ENCODE measurements at regions not wholly inside any gene's neighbourhood (a gene's known extent, or its start where the extent isn't known, plus 50 kb on each side); places are given as distances from the start of the nearest gene placed in this dataset.

DNA sequence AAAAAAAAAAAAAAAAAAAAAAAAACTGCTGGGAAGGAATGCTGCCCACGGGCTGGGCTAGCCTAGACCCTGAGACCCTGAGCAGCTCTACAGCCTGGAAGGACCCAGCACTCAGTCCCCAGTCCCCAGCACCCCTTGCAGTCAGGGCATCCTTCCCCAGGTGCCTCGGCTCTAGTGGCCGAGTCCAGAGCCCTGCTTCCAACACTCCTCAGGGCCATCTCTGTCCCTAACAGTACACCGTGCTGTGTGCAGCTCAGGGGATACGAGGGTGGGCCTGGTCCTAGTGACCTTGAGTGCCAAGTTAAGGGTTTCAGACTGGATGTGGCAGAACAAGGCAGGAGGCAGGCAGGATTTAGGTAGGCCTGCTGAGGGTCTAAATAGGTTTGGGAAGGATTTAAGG, 50.2 kb upstream of the LRP8 start:
- Mint-ChIP-seq H3K36me3 (no peaks in the 10 kb centered on the region), H3K4me3 (no peak overlapping the region), H3K4me1 (no peaks in the 10 kb centered on the region), H3K9me3 (peaks cover 0 to 2% (median 0%) of the 10 kb centered on the region in 6 donors), H3K27me3 (ENCODE audit: low read depth in 3 of 3) (peaks cover 0 to 2% (median 0%) of the 10 kb centered on the region in 3 donors), H3K27ac (no peak overlapping the region)
- DNase-seq: no peak

DNA sequence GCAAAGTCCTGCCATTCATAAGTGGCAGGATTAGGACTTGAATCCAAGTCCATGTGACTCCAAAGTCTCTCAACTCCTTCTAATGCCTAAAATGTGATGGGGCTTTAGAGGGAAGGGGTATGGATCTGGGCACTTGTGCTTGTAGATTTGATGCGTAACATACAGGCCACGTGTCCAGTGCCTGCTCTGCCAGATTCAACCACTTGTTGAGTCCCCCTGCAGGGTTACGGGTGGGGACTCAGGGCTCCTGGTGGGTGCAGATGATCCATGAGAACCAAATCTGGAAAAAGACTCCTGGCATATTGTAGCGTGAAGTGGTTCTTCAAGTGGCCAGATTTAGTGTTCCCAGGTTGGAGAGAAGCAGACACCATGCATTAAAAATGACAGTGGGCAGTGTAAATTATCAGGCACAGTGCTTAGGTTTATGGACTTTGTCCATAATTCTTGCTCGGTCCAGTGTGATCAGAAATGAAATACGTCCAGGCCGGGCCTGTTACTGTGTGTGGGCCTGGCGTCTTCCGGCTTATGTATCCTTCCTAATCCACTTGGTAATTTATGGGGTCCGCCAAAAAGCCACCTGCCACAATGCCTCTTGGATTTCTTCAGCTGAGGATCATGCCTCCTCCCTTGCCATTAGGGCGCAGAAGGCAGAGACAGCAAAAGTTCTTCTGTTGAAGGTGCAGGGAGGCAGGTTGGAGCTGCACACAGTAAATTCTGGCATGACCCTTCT, 51.2 kb upstream of the LRP8 start:
- Mint-ChIP-seq H3K27ac (no peak overlapping the region), H3K9me3 (peaks cover 0 to 2% (median 0%) of the 10 kb centered on the region in 6 donors), H3K4me1 (no peaks in the 10 kb centered on the region), H3K36me3 (no peaks in the 10 kb centered on the region), H3K4me3 (no peak overlapping the region), H3K27me3 (ENCODE audit: low read depth in 3 of 3) (peaks cover 0 to 2% (median 0%) of the 10 kb centered on the region in 3 donors)
- DNase-seq: no peak

DNA sequence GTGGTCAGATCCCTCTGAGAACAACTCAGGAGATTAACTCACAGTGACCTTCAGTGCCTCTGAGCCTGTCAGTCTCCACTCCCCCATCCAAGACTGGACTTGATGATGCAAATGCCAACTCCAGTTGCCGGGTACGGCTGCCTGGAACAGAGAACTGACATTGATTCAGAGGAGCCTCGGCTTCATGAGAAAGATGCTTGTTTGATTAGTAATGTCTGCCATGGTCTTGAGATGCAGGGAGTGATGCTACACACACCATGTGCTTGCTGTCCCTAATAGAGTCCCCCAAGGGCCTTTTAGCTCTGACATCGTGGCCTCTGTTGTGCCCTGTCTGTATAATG, 51.8 kb upstream of the LRP8 start:
- no peaks in the 10 kb centered on the region for H3K4me1 Mint-ChIP-seq
- peaks cover 0 to 2% (median 0%) of the 10 kb centered on the region in 3 donors for H3K27me3 Mint-ChIP-seq (ENCODE audit: low read depth in 3 of 3)
- no peak for DNase-seq

DNA sequence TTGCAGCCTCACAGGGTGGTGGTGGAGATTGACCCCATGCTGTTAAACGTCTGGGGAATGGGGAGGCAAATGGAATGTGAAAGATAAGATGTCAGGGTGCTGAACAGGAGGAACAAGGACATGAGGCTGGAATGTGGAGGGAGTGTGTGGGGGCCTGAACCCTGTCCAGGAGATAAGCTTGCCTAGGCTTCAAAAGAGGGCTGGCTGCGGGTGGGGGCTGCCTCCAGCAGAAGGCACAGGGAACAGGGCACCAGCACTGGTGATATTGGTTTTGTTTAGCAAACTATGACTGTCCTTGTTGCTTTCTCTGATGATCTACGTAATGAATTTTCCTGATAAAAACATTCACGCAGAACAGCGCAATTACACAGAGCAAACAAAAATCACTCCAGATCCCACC, 52.4 kb upstream of the LRP8 start:
- Mint-ChIP-seq H3K9me3 (peaks cover 0 to 2% (median 0%) of the 10 kb centered on the region in 6 donors), H3K36me3 (no peaks in the 10 kb centered on the region), H3K27me3 (ENCODE audit: low read depth in 3 of 3) (peaks cover 0 to 2% (median 0%) of the 10 kb centered on the region in 3 donors), H3K27ac (no peak overlapping the region), H3K4me1 (no peaks in the 10 kb centered on the region), H3K4me3 (no peak overlapping the region)
- DNase-seq: no peak

More for the DNA sequence above, 51.8 kb upstream of the LRP8 start:
- H3K27ac Mint-ChIP-seq: no peak overlapping the region
- H3K9me3 Mint-ChIP-seq: peaks cover 0 to 2% (median 0%) of the 10 kb centered on the region in 6 donors
- H3K36me3 Mint-ChIP-seq: no peaks in the 10 kb centered on the region
- H3K4me3 Mint-ChIP-seq: no peak overlapping the region

DNA sequence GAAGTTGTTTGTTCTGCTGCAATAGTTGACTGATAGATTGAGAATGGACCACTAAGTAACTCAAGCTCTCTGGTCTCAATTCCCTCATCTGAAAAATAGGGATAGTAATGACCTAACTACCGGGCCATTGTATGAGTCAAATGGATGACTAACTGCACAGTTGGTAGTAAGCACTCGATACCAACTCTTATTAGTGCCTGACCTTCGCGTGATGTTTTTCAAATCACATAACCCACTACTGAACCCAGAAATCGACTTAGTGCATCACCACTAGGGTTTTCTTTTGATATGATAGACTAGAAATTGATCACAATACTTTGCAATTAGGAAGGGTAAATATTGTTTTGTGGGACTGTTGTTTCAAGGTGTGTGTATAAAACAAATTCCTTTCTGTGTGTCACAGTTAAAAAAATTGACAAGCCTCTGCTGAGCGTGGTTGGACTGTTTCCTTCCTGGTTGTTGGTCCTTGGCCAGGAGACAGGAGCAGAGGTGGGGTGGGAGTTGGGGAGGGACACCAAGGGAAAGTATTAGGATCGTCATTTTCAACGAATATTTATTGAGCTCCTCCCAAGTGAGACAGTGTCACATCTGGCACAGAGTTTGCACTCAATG, 54.0 kb upstream of the LRP8 start:
- H3K9me3 Mint-ChIP-seq: peaks cover 0 to 2% (median 0%) of the 10 kb centered on the region in 6 donors
- H3K4me1 Mint-ChIP-seq: no peaks in the 10 kb centered on the region
- peaks cover 0 to 4% (median 3%) of the 10 kb centered on the region in 3 donors for H3K27me3 Mint-ChIP-seq (ENCODE audit: low read depth in 3 of 3)
- no peak overlapping the region for H3K4me3 Mint-ChIP-seq
- no peak for DNase-seq
- H3K27ac Mint-ChIP-seq: no peak overlapping the region
- H3K36me3 Mint-ChIP-seq: no peaks in the 10 kb centered on the region

DNA sequence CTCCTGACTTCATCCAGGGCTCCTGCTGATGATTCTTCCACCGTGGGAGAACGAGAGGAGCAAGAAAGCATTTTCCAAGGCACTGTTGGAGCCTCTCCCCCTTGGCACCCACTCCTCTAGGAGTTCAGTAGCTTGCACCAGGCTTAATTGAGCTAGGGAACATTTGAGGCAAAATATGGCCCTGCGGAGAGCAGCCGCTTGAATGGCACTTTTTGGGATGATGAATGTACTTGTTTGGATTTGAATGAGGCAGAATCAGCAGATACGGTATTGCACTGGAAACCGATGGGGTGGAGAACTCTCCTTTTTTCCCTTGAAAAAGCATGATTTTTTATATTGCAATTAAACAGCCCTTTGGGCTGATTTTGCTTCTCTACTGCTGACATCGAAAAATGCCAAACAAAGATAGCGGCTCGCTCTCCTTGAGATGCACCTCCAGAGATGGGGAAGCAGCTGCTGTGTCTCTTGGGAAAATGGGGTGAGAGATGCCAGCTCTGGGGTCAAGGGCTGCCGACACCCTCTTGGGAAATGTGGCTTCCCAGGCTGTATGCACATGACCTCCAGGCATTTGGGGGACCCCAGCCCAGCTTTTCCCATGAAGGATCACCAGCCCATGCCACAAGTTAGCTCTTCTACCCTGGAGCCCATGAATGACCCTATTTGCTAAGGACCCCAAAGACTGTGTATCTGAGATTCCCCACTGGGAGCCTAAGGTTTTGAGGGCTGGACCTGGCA, 55.4 kb upstream of the LRP8 start:
- Mint-ChIP-seq H3K4me1 (no peaks in the 10 kb centered on the region), H3K9me3 (peaks cover 0 to 2% (median 0%) of the 10 kb centered on the region in 6 donors), H3K27ac (no peak overlapping the region), H3K36me3 (no peaks in the 10 kb centered on the region), H3K27me3 (ENCODE audit: low read depth in 3 of 3) (peaks cover 0 to 4% (median 3%) of the 10 kb centered on the region in 3 donors), H3K4me3 (no peak overlapping the region)
- DNase-seq: no peak

DNA sequence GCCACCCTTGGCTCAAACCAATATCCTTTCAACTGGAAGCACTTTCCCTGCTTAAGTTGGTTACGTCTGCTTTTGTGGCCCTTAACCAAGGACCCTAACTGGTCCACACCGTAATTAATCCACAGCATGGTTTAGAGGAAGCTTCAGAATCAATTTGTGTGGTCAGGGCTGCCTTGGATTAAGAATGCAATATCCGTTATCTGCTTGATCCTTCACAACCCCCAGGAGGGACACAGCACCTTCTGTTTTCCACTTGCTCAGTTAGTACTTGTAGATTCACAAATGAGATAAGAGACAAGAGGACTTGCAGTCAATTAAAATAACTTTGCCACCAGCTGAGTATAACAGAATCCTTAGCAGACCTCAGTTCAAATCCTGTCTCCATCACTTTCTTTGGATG, 56.9 kb upstream of the LRP8 start:
- Mint-ChIP-seq H3K27ac (no peak overlapping the region), H3K4me3 (no peak overlapping the region), H3K4me1 (no peaks in the 10 kb centered on the region), H3K9me3 (peaks cover 0 to 2% (median 0%) of the 10 kb centered on the region in 6 donors), H3K36me3 (no peaks in the 10 kb centered on the region), H3K27me3 (ENCODE audit: low read depth in 3 of 3) (peaks cover 0 to 4% (median 4%) of the 10 kb centered on the region in 3 donors)
- DNase-seq: no peak

DNA sequence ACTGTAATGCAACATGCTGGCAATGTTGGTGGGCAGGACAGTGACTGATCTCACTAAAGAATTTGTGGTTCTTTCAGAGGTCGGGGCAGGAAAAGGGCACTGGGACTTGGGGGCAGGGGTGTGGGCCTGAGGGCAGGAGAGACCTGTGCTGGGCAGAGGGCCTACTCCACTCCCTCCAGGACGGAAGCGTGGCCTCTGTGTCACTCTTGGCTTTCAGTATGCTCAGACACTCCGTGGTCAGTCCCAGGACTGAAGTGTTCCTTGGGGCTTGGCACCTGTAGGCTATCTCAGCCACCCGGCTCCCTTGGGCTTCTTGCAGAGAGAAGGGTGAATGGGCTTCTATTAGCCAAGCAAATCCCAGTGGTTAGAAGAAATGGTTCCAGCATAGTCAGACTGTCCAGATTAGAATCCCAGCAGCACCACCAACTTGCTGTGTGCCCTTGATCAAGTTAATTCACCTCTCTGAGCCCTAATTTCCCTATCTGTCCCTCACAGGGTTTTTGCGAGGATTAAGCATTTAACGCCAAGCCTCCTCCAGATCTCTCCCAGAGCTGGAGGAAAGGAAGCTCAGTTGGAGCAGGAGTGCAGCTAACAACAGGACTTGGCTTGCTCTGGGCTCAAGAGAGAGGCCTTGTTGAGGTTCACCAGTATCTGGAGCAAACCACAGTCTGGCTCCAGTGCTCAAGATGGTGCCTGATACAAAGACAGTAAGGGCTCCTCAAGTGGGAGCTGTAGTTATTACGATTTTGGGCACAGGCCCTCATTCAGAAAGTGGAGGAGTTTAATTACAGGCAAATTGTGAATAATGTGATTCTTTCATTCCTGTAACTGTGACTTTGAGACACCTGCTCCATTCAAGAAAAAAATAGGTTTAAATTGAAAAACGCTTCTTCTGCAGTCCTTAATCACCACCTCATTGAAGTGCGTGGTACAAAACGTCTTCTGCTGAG, 57.7 kb upstream of the LRP8 start:
- Mint-ChIP-seq H3K4me1 (no peaks in the 10 kb centered on the region), H3K4me3 (no peak overlapping the region), H3K27me3 (ENCODE audit: low read depth in 3 of 3) (peaks cover 0 to 6% (median 4%) of the 10 kb centered on the region in 3 donors), H3K36me3 (no peaks in the 10 kb centered on the region), H3K27ac (no peak overlapping the region), H3K9me3 (peaks cover 0 to 2% (median 0%) of the 10 kb centered on the region in 6 donors)
- no peak for DNase-seq

DNA sequence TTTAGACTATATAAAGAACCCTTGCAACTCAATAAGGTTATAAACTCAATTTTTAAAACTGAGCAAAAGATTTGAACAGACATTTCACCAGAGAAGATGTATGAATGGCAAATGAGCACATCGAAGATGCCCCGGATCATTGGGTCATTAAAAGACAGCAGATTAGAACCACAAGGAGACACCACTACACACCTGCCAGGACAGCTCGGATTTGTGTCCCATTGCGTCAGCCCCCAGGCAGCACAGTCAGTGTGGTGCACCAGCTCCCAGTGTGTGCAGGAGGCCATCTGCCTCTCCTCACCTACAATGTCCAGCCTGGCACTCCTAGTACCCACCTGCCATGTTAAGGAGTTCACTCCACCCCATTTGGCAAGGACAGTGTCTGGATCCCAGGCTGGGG, 61.1 kb upstream of the LRP8 start:
- Mint-ChIP-seq H3K27me3 (ENCODE audit: low read depth in 3 of 3) (peaks cover 0 to 6% (median 6%) of the 10 kb centered on the region in 3 donors), H3K9me3 (peaks cover 0 to 2% (median 0%) of the 10 kb centered on the region in 6 donors), H3K4me3 (no peak overlapping the region), H3K36me3 (no peaks in the 10 kb centered on the region), H3K27ac (no peak overlapping the region), H3K4me1 (no peaks in the 10 kb centered on the region)
- no peak for DNase-seq

DNA sequence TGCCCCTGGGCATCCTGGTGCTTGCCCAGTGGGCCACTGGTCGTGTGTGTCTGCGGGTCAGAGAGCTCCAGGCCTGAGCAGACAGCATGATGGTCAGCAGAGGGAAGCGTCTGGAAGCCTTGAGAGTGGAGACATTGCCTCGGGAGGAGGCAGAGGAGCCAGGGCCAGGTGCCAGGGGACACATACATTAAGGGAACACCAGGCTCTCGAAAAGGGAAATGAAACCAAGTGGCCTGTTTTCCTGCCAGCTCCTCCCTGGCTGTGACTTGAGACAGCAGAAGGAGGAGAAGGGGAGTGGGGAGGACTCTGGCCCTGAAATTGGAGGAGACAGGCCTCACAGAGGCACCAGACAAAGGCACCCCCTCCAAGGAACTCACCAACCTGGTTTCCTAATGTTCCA, 62.4 kb upstream of the LRP8 start:
- no peak for DNase-seq
- no peak overlapping the region for H3K4me3 Mint-ChIP-seq
- no peaks in the 10 kb centered on the region for H3K4me1 Mint-ChIP-seq
- H3K9me3 Mint-ChIP-seq: peaks cover 0 to 2% (median 0%) of the 10 kb centered on the region in 6 donors
- H3K36me3 Mint-ChIP-seq: no peaks in the 10 kb centered on the region
- H3K27me3 Mint-ChIP-seq (ENCODE audit: low read depth in 3 of 3): peaks cover 3 to 7% (median 6%) of the 10 kb centered on the region in 3 donors
- H3K27ac Mint-ChIP-seq: no peak overlapping the region

DNA sequence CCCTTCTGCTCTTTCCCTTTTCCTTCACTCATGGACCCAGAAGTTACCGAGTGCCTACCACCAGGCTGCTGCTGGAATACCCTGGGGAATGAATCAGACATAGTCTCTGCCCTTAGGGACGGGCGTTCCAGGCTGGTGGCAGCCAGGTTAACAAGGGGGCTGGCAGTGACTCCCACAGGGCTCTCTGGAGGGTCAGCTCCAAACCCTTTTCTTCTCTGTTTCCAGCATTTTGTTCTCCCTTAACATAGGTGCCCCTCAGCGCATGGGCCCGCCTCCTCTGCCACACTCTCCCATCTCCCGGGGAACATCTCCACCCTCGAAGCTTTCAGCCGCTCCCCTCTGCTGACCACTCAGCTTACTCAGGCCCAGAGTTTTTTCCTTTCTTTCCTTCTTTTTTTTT, 62.9 kb upstream of the LRP8 start:
- Mint-ChIP-seq H3K4me1 (no peaks in the 10 kb centered on the region), H3K27ac (no peak overlapping the region)

DNA sequence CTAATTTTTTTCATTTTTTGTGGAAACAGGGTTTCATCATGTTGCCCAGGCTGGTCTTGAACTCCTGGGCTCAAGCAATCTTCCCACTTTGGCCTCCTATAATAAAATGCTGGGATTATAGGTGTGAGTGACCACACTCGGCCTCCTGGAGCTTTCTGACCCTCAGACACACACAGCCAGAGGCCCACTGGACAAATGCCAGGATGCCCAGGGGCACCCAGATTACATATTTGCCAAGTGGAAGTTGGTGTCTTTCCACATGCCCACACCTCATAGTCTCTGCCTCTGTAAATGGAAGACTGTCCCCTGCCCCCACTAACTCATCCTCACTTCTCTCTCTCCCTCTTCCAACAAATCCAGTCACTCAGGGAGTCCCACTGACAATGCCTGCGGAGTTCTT, 63.4 kb upstream of the LRP8 start:
- peaks cover 3 to 5% (median 5%) of the 10 kb centered on the region in 3 donors for H3K27me3 Mint-ChIP-seq (ENCODE audit: low read depth in 3 of 3)
- no peak overlapping the region for H3K4me3 Mint-ChIP-seq
- H3K27ac Mint-ChIP-seq: no peak overlapping the region
- no peaks in the 10 kb centered on the region for H3K4me1 Mint-ChIP-seq
- H3K9me3 Mint-ChIP-seq: peaks cover 0 to 2% (median 0%) of the 10 kb centered on the region in 6 donors
- no peaks in the 10 kb centered on the region for H3K36me3 Mint-ChIP-seq
- no peak for DNase-seq

More for the DNA sequence above, 62.9 kb upstream of the LRP8 start:
- no peak for DNase-seq
- peaks cover 5 to 7% (median 6%) of the 10 kb centered on the region in 3 donors for H3K27me3 Mint-ChIP-seq (ENCODE audit: low read depth in 3 of 3)
- no peak overlapping the region for H3K4me3 Mint-ChIP-seq
- peaks cover 0 to 2% (median 0%) of the 10 kb centered on the region in 6 donors for H3K9me3 Mint-ChIP-seq
- H3K36me3 Mint-ChIP-seq: no peaks in the 10 kb centered on the region

DNA sequence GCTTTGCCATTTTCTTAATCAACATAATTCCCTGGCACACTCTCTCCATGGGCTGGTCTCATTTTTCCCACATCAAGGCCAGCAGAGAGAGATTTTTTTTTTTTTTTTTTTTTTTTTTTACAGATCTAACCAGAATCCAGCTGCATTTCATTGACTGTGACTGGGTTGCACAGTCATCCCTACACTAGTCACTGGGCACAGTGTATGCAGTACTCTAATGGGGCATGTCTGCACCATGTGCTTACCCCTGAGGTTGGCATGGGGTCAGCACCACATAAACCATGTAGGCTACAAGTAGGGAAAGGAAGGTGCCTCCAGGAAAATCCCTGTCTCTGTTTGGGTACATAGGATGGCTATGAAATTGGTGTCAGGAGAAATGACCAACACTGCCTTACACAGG, 64.1 kb upstream of the LRP8 start:
- no peak overlapping the region for H3K4me3 Mint-ChIP-seq
- no peaks in the 10 kb centered on the region for H3K36me3 Mint-ChIP-seq
- no peaks in the 10 kb centered on the region for H3K9me3 Mint-ChIP-seq
- DNase-seq: no peak
- H3K4me1 Mint-ChIP-seq: no peaks in the 10 kb centered on the region
- H3K27ac Mint-ChIP-seq: no peak overlapping the region
- H3K27me3 Mint-ChIP-seq (ENCODE audit: low read depth in 3 of 3): peaks cover 2 to 5% (median 4%) of the 10 kb centered on the region in 3 donors
